GM23248 (cell line): ENCODE measurements at regions not wholly inside any gene's neighbourhood (a gene's known extent, or its start where the extent isn't known, plus 50 kb on each side); places are given as distances from the start of the nearest gene placed in this dataset.

Experiments
- DNase-seq: peaks from one replicate; pipeline ENCODE4 v3.0.0-alpha.2; 2015
- H2AFZ ChIP-seq: fragments of 200-600 bp; sonication (generic); 2 replicates; pipeline ENCODE4 v1.6.1; 2016; ENCODE audit warnings: antibody characterized with exemption
- H3F3A ChIP-seq: fragments of 200-600 bp; sonication (generic); 2 replicates; pipeline ENCODE4 v1.6.1; 2016; ENCODE audit warnings: mild to moderate bottlenecking, antibody characterized with exemption, mixed run types; ENCODE audit not compliant: insufficient read depth
- H3K27ac ChIP-seq: fragments of 200-600 bp; sonication (generic); 2 replicates; pipeline ENCODE4 v1.5.1; 2016; ENCODE audit warnings: mild to moderate bottlenecking
- H3K27me3 ChIP-seq: fragments of 200-600 bp; sonication (generic); replicated peaks from 2 replicates; pipeline ENCODE4 v1.6.1; 2016; ENCODE audit warnings: mild to moderate bottlenecking; ENCODE audit not compliant: insufficient read depth
- H3K36me3 ChIP-seq: fragments of 200-600 bp; sonication (generic); 2 replicates; pipeline ENCODE4 v1.6.1; 2016; ENCODE audit warnings: low read depth, mild to moderate bottlenecking
- H3K4me1 ChIP-seq: fragments of 200-600 bp; sonication (generic); 2 replicates; pipeline ENCODE4 v1.6.1; 2016; ENCODE audit warnings: mild to moderate bottlenecking; ENCODE audit not compliant: insufficient read depth
- H3K4me2 ChIP-seq: fragments of 200-600 bp; sonication (generic); one replicate; pipeline ENCODE4 v1.6.1; 2016; ENCODE audit warnings: mild to moderate bottlenecking; ENCODE audit not compliant: unreplicated experiment
- H3K4me3 ChIP-seq: fragments of 200-600 bp; sonication (generic); 2 replicates; pipeline ENCODE4 v1.5.1; 2016; ENCODE audit warnings: mild to moderate bottlenecking
- H3K79me2 ChIP-seq: fragments of 200-600 bp; sonication (generic); 2 replicates; pipeline ENCODE4 v1.6.1; 2016; ENCODE audit warnings: mild to moderate bottlenecking; ENCODE audit not compliant: insufficient read depth
- H3K9ac ChIP-seq: fragments of 200-600 bp; sonication (generic); 2 replicates; pipeline ENCODE4 v1.6.1; 2016; ENCODE audit warnings: mild to moderate bottlenecking
- H3K9me2 ChIP-seq: fragments of 200-600 bp; sonication (generic); 2 replicates; pipeline ENCODE4 v1.6.1; 2016; ENCODE audit warnings: mixed run types, mild to moderate bottlenecking, moderate library complexity; ENCODE audit not compliant: insufficient read depth
- H3K9me3 ChIP-seq: fragments of 200-600 bp; sonication (generic); one replicate; pipeline ENCODE4 v1.6.1; 2017; ENCODE audit warnings: low read depth
- H4K20me1 ChIP-seq: fragments of 200-600 bp; sonication (generic); 2 replicates; pipeline ENCODE4 v1.6.0; 2016; ENCODE audit not compliant: insufficient read depth
- EZH2 ChIP-seq: fragments of 200-600 bp; sonication (generic); IDR thresholded peaks from 2 replicates; pipeline ENCODE4 v1.6.1; 2018; ENCODE audit warnings: antibody characterized with exemption, mild to moderate bottlenecking; ENCODE audit not compliant: insufficient read depth, poor library complexity, severe bottlenecking
- EZH2phosphoT487 ChIP-seq: fragments of 200-600 bp; sonication (generic); IDR thresholded peaks from 2 replicates; pipeline ENCODE4 v1.6.1; 2018; ENCODE audit warnings: antibody characterized with exemption, moderate library complexity, mild to moderate bottlenecking, low read depth; ENCODE audit not compliant: insufficient read depth
- whole genome bisulfite sequencing, 2 experiments: methylation state at CpG; one replicate each; pipeline ENCODE4 v1.1.6; 2015 to 2017; ENCODE audit warnings: low lambda C conversion rate in 2 of 2, low coverage in 1 of 2; ENCODE audit errors: missing lambda C conversion rate in 2 of 2; 5-methylcytosine and 5-hydroxymethylcytosine counted together
- in situ Hi-C: fragments of 300-500 bp; cut with MboI; formaldehyde crosslinking; loops from 2 replicates; pipeline ENCODE4 v1.15.0; 2020

DNA sequence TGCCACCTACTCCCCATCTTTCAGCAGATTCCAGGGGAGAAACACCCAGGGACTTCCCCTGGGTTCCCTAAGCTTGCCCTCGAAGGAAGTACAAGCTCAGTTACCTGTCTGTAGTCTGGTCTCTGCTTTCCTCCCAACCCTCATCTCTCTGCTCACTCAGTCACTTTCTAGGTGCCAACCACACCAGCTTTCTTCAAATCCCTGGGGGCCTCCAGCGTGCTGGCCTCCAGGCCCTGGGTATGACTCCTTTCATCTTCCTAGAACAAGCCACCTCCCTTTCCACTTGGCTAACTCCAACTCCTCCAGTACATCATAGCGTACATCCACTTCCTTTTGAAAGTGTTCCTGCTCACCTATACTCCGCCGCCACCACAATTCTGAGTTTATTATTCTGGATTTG is 222.6 kb downstream of the SNX18 start:
- H3K79me2 ChIP-seq: no peaks in the 10 kb centered on the region
- no peak overlapping the region for H2AFZ ChIP-seq
- H3K4me2 ChIP-seq: no peak overlapping the region
- DNase-seq: no peak
- H4K20me1 ChIP-seq: no peaks in the 10 kb centered on the region
- in situ Hi-C loops: no loop called here
- peaks cover 59% of the 10 kb centered on the region for H3K4me1 ChIP-seq
- no peak overlapping the region for H3K4me3 ChIP-seq
- H3K27ac ChIP-seq: no peak overlapping the region
- no peaks in the 10 kb centered on the region for H3K9me3 ChIP-seq
- peaks cover 36% of the 10 kb centered on the region for H3F3A ChIP-seq
- no peaks in the 10 kb centered on the region for H3K9me2 ChIP-seq
- no peak for TF ChIP-seq EZH2phosphoT487
- WGBS, 2 experiments: 97 to 98% methylated on average over 5 of the region's 5 CpGs
- H3K36me3 ChIP-seq: no peaks in the 10 kb centered on the region
- H3K9ac ChIP-seq: no peak overlapping the region
- no peaks in the 10 kb centered on the region for H3K27me3 ChIP-seq

DNA sequence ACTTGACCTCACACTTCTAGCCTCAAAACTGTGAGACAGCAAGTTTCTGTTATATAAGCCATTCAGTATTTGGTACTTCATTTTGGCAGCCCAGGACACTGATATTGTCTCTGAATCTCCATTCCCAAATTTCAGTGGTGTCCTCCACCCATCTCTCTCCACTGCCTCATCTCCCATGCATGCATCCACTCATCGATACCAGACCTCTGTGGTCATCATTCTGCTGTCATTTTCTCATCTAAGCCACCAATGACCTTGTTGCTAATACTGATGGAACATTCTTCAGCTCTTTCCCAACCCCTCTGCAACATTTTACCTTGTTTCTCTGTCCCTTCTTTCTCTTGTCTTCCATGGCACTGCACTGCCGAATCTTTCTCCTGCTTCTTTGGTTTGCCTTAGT is 221.8 kb downstream of the SNX18 start:
- Histone ChIP-seq H3K4me1 (peaks cover 51% of the 10 kb centered on the region), H3K27me3 (no peaks in the 10 kb centered on the region), H3K9me3 (no peaks in the 10 kb centered on the region), H3K27ac (no peak overlapping the region), H3K9ac (no peak overlapping the region), H3K36me3 (no peaks in the 10 kb centered on the region), H3K4me2 (no peak overlapping the region), H4K20me1 (no peaks in the 10 kb centered on the region), H2AFZ (peak overlapping the region; percentile 2; the same call in 1 of the 2 replicates), H3K4me3 (no peak overlapping the region), H3F3A (peaks cover 30% of the 10 kb centered on the region), H3K9me2 (no peaks in the 10 kb centered on the region), H3K79me2 (no peaks in the 10 kb centered on the region)
- TF ChIP-seq EZH2phosphoT487: no peak
- TF ChIP-seq EZH2: no peak
- in situ Hi-C loops: no loop called here
- 56% methylated on average over 2 of the region's 2 CpGs for WGBS, 2 experiments
- DNase-seq: peak; percentile 57

DNA sequence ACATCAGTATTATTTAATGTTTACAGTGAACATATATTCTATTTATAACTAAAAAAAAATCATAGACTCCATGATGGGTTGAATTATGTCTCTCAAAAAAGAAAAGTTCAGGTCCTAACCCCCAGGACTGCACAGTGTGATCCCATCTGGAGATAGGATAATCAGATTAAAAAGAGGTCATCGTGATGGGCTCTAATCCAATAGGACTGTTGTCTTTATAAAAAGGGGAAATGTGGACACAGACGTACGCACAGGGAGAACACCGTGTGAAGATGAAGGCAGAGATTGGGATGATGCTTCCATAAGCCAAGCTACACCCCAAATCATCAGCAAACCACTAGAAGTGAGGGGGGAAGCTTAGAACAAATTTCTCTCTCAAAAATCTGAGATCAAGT is 221.4 kb downstream of the SNX18 start:
- Histone ChIP-seq H3K4me2 (no peak overlapping the region), H3K4me3 (no peak overlapping the region), H2AFZ (no peak overlapping the region), H3K36me3 (no peaks in the 10 kb centered on the region), H3F3A (peaks cover 28% of the 10 kb centered on the region), H3K27me3 (no peaks in the 10 kb centered on the region), H3K4me1 (peaks cover 49% of the 10 kb centered on the region), H3K9me3 (no peaks in the 10 kb centered on the region), H3K27ac (no peak overlapping the region), H3K9ac (no peak overlapping the region), H3K9me2 (no peaks in the 10 kb centered on the region), H4K20me1 (no peaks in the 10 kb centered on the region), H3K79me2 (no peaks in the 10 kb centered on the region)
- WGBS, 2 experiments: 95 to 100% methylated on average over 4 of the region's 4 CpGs
- no peak for DNase-seq
- TF ChIP-seq EZH2: no peak
- no peak for TF ChIP-seq EZH2phosphoT487
- in situ Hi-C loops: no loop called here

DNA sequence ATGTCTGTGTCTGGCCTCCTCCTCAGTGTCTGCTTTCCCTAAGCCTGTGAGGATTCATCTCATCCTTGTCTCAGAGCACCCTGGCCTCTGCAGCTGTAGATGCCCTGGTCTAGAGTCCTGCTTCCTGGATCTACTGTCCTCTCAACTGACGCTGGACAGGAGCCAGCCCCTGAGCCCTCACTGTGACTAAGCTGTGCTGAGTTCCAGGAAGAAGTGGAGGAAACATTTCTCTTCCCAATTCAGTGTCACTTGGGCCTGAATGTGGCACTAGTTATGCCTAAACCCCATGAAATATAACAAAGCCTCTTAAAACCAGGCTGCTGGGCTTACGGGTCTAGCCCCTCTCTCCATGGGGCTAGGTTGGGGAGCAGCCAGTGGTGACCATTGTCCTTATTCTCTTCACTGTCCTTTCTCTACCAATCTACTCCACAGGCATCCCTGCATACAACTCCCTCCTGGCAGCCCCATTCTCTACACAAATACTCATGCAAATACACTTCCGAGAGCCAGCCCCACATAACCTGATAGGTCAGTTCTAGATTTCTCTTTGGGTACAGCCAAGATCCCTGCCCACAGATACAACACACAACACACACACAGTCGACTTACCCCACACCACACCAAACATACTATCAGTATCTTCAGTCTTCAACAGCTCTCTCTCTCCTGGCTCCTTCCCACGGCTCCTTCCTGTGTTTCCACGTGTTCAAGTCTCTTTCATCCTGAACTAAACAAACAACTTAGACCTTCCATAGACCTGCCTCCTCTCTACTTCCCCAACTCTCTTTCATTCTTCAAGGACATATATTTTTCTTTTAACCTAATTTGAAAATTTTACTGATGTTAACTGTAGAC is 220.8 kb downstream of the SNX18 start:
- Histone ChIP-seq H3K9me2 (no peaks in the 10 kb centered on the region), H3K4me3 (no peak overlapping the region), H3K4me1 (peaks cover 43% of the 10 kb centered on the region), H3K27ac (peak overlapping the region; percentile 45), H2AFZ (peak overlapping the region; percentile 66), H3K79me2 (no peaks in the 10 kb centered on the region), H3K27me3 (no peaks in the 10 kb centered on the region), H3K36me3 (no peaks in the 10 kb centered on the region), H4K20me1 (no peaks in the 10 kb centered on the region), H3F3A (peaks cover 22% of the 10 kb centered on the region), H3K4me2 (no peak overlapping the region), H3K9me3 (no peaks in the 10 kb centered on the region), H3K9ac (no peak overlapping the region)
- peak; percentile 82 for DNase-seq
- TF ChIP-seq EZH2: no peak
- TF ChIP-seq EZH2phosphoT487: no peak
- 68 to 75% methylated on average over 6 of the region's 6 CpGs for WGBS, 2 experiments
- in situ Hi-C loops: no loop called here
